GM12878 (cell line): ENCODE measurements at regions not wholly inside any gene's neighbourhood (a gene's known extent, or its start where the extent isn't known, plus 50 kb on each side); places are given as distances from the start of the nearest gene placed in this dataset.

ENCODE experiments used
- ATAC-seq: fragments of 200-7000 bp; cut with Tn5 transposase; 3 replicates; pipeline ENCODE4 v1.9.1; 2020; ENCODE audit warnings: mild to moderate bottlenecking, moderate library complexity
- BruUV-seq: library from RNA; stranded (reverse); fragments of 400-500 nt; replicated peaks from 2 replicates; lab custom pipeline; 2021; lab: Mats Ljungman, UMichigan
- CTCF ChIA-PET: fragments of 300-600 bp; sonication (Branson Sonifier 250); formaldehyde crosslinking; extraction: SDS; loops from one replicate; lab custom pipeline; 2021; ENCODE audit warnings: inconsistent platforms; lab: Yijun Ruan, JAX
- POLR2A ChIA-PET: fragments of 350-600 bp; formaldehyde crosslinking; extraction: SDS; loops from one replicate; lab custom pipeline; 2021; ENCODE audit warnings: inconsistent platforms; lab: Charles Lee
- RAD21 ChIA-PET: fragments of 300-600 bp; sonication (Branson Sonifier 250); formaldehyde crosslinking; loops from one replicate; lab custom pipeline; 2023; ENCODE audit warnings: antibody characterized with exemption; ENCODE audit not compliant: unreplicated experiment; lab: Charles Lee
- SMC1A ChIA-PET: fragments of 300-600 bp; sonication (Branson Sonifier 250); formaldehyde crosslinking; loops from one replicate; lab custom pipeline; 2023; ENCODE audit not compliant: unreplicated experiment, uncharacterized antibody; lab: Charles Lee
- DNase-seq: peaks from one replicate; pipeline ENCODE4 v3.0.0-alpha.2; 2011; ENCODE audit warnings: low read depth, low spot score
- FAIRE-seq: peaks from 3 replicates; lab custom pipeline; 2011; peaks lifted over from hg19 to GRCh38; lab: Jason Lieb, UNC
- H2AFZ ChIP-seq: 2 replicates; pipeline ENCODE4 v1.6.0; 2011; ENCODE audit warnings: low read depth, low read length, control low read depth; ENCODE audit not compliant: control insufficient read depth
- H3K27ac ChIP-seq: 2 replicates; pipeline ENCODE4 v1.5.1; 2011; ENCODE audit warnings: control low read depth; ENCODE audit not compliant: control insufficient read depth, insufficient read depth
- H3K27me3 ChIP-seq, 2 experiments: replicated peaks in 1 of 2; 2 replicates each; pipeline versions ENCODE4 v1.6.0 to v1.6.1; 2011; ENCODE audit warnings: low read length in 1 of 2; ENCODE audit not compliant: control insufficient read depth in 2 of 2, insufficient read depth in 2 of 2
- H3K36me3 ChIP-seq, 2 experiments: 2 replicates each; pipeline ENCODE4 v1.5.1; 2011; ENCODE audit warnings: low read length in 1 of 2; ENCODE audit not compliant: control insufficient read depth in 2 of 2, insufficient read depth in 2 of 2
- H3K4me1 ChIP-seq: 2 replicates; pipeline ENCODE4 v1.6.1; 2011; ENCODE audit warnings: mild to moderate bottlenecking, low read length, moderate library complexity, mixed read lengths; ENCODE audit not compliant: control insufficient read depth, insufficient read depth
- H3K4me2 ChIP-seq: 2 replicates; pipeline ENCODE4 v1.6.0; 2011; ENCODE audit warnings: control low read depth; ENCODE audit not compliant: control insufficient read depth, insufficient read depth
- H3K4me3 ChIP-seq: fragments of 200-600 bp; sonication (generic); 2 replicates; pipeline ENCODE4 v1.5.1; 2016
- H3K79me2 ChIP-seq: 2 replicates; pipeline ENCODE4 v1.6.0; 2011; ENCODE audit warnings: low read length; ENCODE audit not compliant: control insufficient read depth, insufficient read depth
- H3K9ac ChIP-seq: 2 replicates; pipeline ENCODE4 v1.8.0; 2011; ENCODE audit warnings: low read length, control low read depth, mixed read lengths; ENCODE audit not compliant: control insufficient read depth, insufficient read depth
- H3K9me3 ChIP-seq: replicated peaks from 3 replicates; pipeline ENCODE4 v1.5.1; 2011; ENCODE audit warnings: mild to moderate bottlenecking, low read length; ENCODE audit not compliant: control insufficient read depth, insufficient read depth
- H4K20me1 ChIP-seq: 2 replicates; pipeline ENCODE4 v1.6.0; 2011; ENCODE audit not compliant: control insufficient read depth, insufficient read depth
- CBX3 ChIP-seq: fragments of 200-600 bp; sonication (generic); IDR thresholded peaks from 2 replicates; pipeline ENCODE4 v1.6.1; 2016; ENCODE audit warnings: low read depth, borderline replicate concordance
- ESRRA ChIP-seq: IDR thresholded peaks from 2 replicates; pipeline ENCODE4 v1.6.1; 2012; ENCODE audit warnings: mild to moderate bottlenecking, low read length, improper control_type of control experiment
- GATAD2B ChIP-seq: fragments of 450-650 bp; conservative IDR thresholded peaks from 2 replicates; pipeline ENCODE4 v1.6.1; 2017; ENCODE audit warnings: low read depth, mild to moderate bottlenecking, moderate library complexity
- KAT2A ChIP-seq: conservative IDR thresholded peaks from 2 replicates; pipeline ENCODE4 v1.6.1; 2011; ENCODE audit warnings: low read depth, low read length; ENCODE audit not compliant: control insufficient read depth
- KDM1A ChIP-seq: fragments of 200-600 bp; sonication (generic); IDR thresholded peaks from 2 replicates; pipeline ENCODE4 v1.6.1; 2016; ENCODE audit warnings: borderline replicate concordance
- NFYB ChIP-seq: IDR thresholded peaks from 2 replicates; pipeline ENCODE4 v1.6.1; 2011; ENCODE audit warnings: low read depth, mild to moderate bottlenecking, low read length, improper control_type of control experiment, moderate library complexity; ENCODE audit not compliant: insufficient read depth
- PAX8 ChIP-seq: fragments of 450-650 bp; IDR thresholded peaks from 2 replicates; pipeline ENCODE4 v1.6.1; 2017; ENCODE audit warnings: mild to moderate bottlenecking, moderate library complexity
- TAF1 ChIP-seq: IDR thresholded peaks from 2 replicates; pipeline ENCODE4 v1.6.1; 2011; ENCODE audit warnings: mild to moderate bottlenecking, low read depth, low read length, borderline replicate concordance
- ZNF274 ChIP-seq: IDR thresholded peaks from one replicate; pipeline ENCODE4 v1.8.0; 2011; ENCODE audit not compliant: insufficient read length, insufficient read depth
- ZNF622 ChIP-seq: fragments of 450-650 bp; IDR thresholded peaks from 2 replicates; pipeline ENCODE4 v1.6.1; 2017; ENCODE audit warnings: mild to moderate bottlenecking, inconsistent platforms
- WGBS: methylation state at CpG from one replicate; pipeline ENCODE4 v1.1.6; 2016; ENCODE audit warnings: low lambda C conversion rate; ENCODE audit not compliant: insufficient replicate concordance, insufficient coverage; ENCODE audit errors: missing lambda C conversion rate; 5-methylcytosine and 5-hydroxymethylcytosine counted together
- in situ Hi-C: fragments of 300-500 bp; cut with MboI; formaldehyde crosslinking; loops from 9 replicates; pipeline ENCODE4 v1.14.3; 2018; ENCODE audit warnings: mixed read lengths
- intact Hi-C: fragments of 100-400 bp; cut with micrococcal nuclease; formaldehyde crosslinking; loops from one replicate; pipeline ENCODE4 v1.14.2; 2022; ENCODE audit not compliant: unreplicated experiment
- TF ChIP-seq, protein P1 (sequence below): fragments of 450-650 bp; IDR thresholded peaks from 2 replicates; pipeline ENCODE4 v1.6.1; 2017; ENCODE audit warnings: mild to moderate bottlenecking, moderate library complexity
- TF ChIP-seq, protein P2 (sequence below): fragments of 450-650 bp; IDR thresholded peaks from 2 replicates; pipeline ENCODE4 v1.6.1; 2016; ENCODE audit warnings: mild to moderate bottlenecking

DNA sequence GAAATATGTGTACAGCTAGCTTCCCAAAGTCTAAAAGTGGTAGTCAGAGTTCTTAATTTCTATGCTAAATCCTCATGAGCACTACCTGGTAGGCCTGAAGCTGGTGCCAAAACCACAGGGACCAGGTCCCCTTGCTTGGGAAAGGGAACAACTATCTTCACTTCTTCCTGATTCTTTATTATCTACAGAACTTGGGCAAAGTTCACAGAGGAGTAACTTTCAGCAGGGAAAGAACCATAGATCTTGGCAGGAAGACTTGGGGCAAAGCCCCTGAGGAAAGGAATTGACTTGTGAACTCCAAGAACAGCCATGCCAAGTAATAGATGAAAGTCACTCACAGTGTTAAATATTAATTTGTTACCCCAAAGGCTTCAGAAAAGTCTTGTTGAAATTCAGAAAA lies 193.0 kb downstream of the ZC3H11B start (continued):
- TF ChIP-seq, protein P1, sequence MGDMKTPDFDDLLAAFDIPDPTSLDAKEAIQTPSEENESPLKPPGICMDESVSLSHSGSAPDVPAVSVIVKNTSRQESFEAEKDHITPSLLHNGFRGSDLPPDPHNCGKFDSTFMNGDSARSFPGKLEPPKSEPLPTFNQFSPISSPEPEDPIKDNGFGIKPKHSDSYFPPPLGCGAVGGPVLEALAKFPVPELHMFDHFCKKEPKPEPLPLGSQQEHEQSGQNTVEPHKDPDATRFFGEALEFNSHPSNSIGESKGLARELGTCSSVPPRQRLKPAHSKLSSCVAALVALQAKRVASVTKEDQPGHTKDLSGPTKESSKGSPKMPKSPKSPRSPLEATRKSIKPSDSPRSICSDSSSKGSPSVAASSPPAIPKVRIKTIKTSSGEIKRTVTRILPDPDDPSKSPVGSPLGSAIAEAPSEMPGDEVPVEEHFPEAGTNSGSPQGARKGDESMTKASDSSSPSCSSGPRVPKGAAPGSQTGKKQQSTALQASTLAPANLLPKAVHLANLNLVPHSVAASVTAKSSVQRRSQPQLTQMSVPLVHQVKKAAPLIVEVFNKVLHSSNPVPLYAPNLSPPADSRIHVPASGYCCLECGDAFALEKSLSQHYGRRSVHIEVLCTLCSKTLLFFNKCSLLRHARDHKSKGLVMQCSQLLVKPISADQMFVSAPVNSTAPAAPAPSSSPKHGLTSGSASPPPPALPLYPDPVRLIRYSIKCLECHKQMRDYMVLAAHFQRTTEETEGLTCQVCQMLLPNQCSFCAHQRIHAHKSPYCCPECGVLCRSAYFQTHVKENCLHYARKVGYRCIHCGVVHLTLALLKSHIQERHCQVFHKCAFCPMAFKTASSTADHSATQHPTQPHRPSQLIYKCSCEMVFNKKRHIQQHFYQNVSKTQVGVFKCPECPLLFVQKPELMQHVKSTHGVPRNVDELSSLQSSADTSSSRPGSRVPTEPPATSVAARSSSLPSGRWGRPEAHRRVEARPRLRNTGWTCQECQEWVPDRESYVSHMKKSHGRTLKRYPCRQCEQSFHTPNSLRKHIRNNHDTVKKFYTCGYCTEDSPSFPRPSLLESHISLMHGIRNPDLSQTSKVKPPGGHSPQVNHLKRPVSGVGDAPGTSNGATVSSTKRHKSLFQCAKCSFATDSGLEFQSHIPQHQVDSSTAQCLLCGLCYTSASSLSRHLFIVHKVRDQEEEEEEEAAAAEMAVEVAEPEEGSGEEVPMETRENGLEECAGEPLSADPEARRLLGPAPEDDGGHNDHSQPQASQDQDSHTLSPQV = no peak
- TF ChIP-seq PAX8 = no peak
- no peak for TF ChIP-seq ZNF622

DNA sequence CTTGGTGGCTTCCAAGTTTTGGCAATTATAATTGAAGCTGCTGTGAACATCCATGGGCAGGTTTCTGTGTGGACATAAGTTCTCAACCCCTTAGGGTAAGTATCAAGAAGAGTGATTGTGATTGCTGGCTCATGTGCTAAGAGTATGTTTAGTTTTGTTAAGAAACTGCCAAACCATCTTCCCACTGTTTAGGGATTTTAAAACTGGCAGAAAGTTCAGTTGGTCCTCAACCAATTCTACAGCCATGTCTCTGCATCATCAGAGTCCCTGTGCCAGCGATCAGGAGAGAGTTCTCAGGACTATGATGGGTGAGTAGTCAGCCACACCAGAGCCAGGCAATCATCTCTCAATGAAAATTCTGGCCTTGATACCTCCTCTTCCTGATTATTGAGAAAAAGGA lies 193.8 kb downstream of the ZC3H11B start:
- Histone ChIP-seq H2AFZ (no peak overlapping the region), H3K36me3 (no peaks in the 10 kb centered on the region), H4K20me1 (no peaks in the 10 kb centered on the region), H3K4me3 (no peak overlapping the region), H3K27ac (no peak overlapping the region), H3K79me2 (no peaks in the 10 kb centered on the region), H3K9me3 (no peaks in the 10 kb centered on the region), H3K4me1 (no peaks in the 10 kb centered on the region), H3K4me2 (no peak overlapping the region), H3K27me3 (no peaks in the 10 kb centered on the region), H3K9ac (no peak overlapping the region)
- in situ Hi-C loops (no loop called here), intact Hi-C loops (loop anchor here (10.0 kb wide), 1 partner anchor 386 kb away; no protein-coding TSS in a partner anchor)
- ChIA-PET POLR2A (no interaction called here), SMC1A (interaction anchor here (1.5 kb wide), 1 partner anchor 11 kb away, joined by 3 read pairs; no protein-coding TSS in a partner anchor), RAD21 (no interaction called here), CTCF (interaction anchor here (0.6 to 1.1 kb wide), 2 partner anchors 118 to 302 kb away, joined by 3 to 4 read pairs; no protein-coding TSS in a partner anchor)
- TF ChIP-seq TAF1 (no peak), GATAD2B (no peak), KAT2A (no peak), ESRRA (no peak), CBX3 (no peak), NFYB (no peak), ZNF274 (no peak), KDM1A (no peak)
- TF ChIP-seq, protein P2, sequence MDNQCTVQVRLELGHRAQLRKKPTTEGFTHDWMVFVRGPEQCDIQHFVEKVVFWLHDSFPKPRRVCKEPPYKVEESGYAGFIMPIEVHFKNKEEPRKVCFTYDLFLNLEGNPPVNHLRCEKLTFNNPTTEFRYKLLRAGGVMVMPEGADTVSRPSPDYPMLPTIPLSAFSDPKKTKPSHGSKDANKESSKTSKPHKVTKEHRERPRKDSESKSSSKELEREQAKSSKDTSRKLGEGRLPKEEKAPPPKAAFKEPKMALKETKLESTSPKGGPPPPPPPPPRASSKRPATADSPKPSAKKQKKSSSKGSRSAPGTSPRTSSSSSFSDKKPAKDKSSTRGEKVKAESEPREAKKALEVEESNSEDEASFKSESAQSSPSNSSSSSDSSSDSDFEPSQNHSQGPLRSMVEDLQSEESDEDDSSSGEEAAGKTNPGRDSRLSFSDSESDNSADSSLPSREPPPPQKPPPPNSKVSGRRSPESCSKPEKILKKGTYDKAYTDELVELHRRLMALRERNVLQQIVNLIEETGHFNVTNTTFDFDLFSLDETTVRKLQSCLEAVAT = no peak
- WGBS = 72% methylated on average over 1 of the region's 1 CpG
- ATAC-seq (no peak), DNase-seq (no peak), FAIRE-seq (no peak)
- no TSS peak for BruUV-seq
